ENCODE measurements at regions not wholly inside any gene's neighbourhood (a gene's known extent, or its start where the extent isn't known, plus 50 kb on each side); places are given as distances from the start of the nearest gene placed in this dataset.
"Not testable (repeated sequence)": the region's sequence is repeated elsewhere in the genome, so short reads cannot be mapped to it uniquely, and the experiment has no call there.

DNA sequence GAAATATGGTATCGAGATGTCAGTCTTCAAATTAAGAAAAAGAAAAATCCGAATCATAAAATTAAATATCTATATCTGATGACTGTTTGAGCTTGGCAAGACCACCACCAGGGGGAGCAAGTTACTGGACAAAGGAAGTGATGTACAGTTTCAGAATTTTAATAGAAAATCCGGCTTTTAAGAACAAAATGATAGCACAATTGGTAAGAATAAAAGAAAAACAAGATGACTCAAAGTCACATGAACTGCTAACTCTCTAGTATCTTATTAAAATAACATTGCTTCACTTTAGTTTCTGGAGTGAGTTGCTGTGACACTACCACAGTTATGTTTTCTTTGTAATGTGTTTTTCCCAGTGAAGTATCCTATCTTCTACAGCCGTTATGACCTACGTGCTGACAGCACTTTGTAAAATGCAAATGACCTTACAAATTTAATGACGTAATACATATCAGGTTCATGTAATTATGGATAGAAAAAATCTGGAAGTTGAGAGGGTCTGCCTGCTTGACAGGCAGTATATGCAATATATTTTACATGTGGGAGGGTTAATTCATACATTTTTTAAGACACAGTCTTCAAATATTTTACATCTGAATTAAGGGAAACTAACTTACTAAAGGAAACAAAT is 405.3 kb upstream of the HS3ST5 start:
- DNase-seq: peak; percentile 71

- no peak for DNase-seq
These were observed 397.7 kb upstream of the HS3ST5 start for GRCh38 chr6:114740547-114740946.

GRCh38 chr6:114739656-114740055 is 396.8 kb upstream of the HS3ST5 start:
- DNase-seq: no peak

DNA sequence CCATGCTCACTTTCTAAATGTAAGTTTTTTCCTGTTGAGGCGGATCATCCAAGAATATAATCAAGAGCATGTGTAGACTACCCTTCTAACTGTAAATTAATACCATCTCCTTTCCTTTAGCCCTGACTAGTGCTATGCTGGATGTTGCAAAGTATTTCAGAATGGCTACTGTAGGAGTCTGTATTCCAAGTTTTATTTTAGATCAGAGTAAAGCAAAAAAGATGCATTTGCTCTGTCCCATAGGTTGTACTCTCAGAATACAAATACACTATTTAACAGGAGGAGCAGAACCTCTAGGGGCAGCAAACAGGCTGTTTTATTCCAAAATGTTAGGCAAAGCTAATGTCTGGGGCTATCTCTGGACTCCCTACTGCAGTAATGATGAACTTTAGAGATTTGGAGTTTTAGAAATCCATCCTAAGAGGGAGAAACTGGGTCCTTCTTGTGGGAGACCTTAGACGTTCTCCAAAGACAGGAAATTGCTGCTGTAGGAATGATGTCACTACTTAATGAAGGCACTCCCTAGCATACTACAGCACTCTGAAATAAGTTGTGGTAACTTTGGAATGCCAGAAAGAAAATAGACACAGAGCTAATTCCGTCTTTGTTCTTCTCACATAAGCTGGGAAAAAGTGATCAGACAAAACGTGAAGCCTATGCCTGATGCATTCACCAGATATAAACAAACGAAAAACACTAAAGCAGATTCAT is 392.4 kb upstream of the HS3ST5 start:
- no peak for DNase-seq

DNA sequence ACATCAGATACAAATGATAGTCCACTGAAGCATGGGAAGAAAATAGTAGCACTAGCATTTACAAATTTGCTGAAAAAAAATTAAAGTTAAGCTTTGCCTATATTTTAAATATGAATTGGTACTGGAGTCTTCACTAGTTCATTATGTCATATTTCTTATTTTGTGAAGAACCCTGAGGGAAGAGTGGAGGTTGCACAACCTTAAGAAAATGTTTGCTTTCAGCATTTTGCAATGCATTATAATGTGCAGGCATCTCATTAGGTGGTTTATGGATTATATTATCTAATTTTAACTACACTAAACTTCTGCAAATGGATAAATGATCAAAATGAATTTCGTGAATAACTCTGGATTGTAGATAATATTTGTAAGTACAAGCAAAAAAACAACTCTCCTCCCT is 390.8 kb upstream of the HS3ST5 start:
- no peak for DNase-seq

GRCh38 chr6:114718716-114719270 is 376.0 kb upstream of the HS3ST5 start:
- peak; percentile 95 for DNase-seq

DNA sequence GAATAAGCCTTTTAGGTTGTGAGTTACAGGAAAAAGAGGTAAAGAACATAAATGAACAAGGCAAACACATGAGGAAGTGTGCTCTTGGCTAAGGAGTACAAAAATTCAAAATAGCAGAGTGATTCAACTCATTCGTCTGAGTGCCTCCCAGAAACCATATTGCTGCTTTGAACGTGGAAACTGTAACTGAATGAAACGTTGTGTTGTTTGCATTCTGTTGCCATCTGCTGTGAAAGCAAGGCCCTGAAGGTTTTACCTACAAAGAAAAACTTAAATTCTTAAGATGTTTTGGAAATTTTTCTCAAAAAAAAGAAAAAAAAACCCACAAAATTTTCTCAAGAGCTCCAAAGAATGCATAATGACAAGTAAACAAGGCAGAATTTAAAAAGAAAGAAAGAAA is 375.4 kb upstream of the HS3ST5 start:
- DNase-seq: peak; percentile 21

DNA sequence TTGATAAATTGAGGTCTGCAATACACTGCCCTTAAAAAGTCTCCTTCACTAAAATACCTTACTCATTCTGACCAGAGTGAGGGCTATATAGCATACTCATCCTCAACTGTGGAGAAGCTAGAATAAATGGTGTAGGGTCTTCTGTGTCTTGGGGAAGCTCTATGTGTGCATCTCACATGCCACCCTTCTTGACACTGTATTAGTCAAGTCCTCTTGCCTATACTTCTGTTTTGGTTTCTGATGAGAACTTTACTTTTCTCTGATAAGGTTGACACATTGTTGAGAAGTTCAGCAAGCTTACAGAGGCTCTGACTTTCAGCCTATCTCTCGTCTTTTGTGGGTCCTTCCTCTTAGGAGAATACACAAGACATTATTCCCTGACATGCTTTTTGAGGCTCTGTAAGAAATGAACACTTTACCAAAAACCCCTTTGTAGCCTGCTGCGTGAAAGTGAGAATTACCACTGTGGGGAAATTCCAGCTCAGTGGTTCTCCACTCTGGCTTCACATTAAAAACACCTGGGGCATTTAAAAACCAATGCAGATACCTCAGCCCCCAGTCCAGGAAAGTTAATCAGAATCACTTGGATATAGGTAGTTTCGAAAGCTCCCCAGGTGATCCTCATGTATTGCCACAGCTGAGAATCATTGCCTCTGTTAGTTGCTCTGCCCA is 372.1 kb upstream of the HS3ST5 start:
- DNase-seq: no peak

DNA sequence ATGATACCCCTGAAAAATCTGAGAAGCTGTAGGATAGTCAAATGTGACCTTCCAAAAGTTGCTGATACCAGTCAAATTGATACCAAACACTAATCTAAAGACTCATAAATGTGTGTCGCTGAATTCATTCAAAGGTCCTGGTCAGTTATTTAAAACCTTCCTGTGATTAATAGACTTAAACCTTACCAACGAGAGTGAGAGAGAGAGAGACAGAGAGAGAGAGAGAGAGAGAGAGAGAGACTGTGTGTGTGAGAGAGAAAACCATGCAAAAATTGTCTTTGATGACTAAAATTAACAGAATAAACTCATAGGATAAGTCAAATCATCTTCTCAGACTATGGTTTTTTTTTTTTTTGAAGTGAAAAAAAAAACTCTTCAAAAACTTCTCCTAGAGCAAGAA is 370.9 kb upstream of the HS3ST5 start:
- no peak for DNase-seq

GRCh38 chr6:114712129-114712662 is 369.4 kb upstream of the HS3ST5 start:
- DNase-seq: no peak

GRCh38 chr6:114707081-114707620 is 364.3 kb upstream of the HS3ST5 start:
- no peak for DNase-seq

GRCh38 chr6:114690625-114691024 is 347.8 kb upstream of the HS3ST5 start:
- DNase-seq: peak; percentile 17

DNA sequence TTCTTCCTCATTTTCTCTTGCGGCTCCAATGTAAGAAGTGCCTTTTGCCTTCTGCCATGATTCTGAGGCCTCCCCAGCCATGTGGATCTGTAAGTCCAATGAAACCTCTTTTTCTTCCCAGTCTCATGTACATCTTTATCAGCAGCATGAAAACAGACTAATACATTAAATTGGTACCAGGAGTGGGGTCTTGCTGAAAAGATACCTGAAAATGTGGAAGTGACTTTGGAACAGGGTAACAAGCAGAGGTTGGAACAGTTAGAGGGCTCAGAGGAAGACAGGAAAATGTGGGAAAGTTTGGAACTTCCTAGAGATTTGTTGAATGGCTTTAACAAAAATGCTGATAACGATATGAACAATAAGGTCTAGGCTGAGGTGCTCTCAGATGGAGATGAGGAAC is 316.7 kb upstream of the HS3ST5 start:
- DNase-seq: no peak

GRCh38 chr6:114651611-114652010 is 308.8 kb upstream of the HS3ST5 start:
- no peak for DNase-seq

GRCh38 chr6:114650891-114651290 is 308.1 kb upstream of the HS3ST5 start:
- no peak for DNase-seq

DNA sequence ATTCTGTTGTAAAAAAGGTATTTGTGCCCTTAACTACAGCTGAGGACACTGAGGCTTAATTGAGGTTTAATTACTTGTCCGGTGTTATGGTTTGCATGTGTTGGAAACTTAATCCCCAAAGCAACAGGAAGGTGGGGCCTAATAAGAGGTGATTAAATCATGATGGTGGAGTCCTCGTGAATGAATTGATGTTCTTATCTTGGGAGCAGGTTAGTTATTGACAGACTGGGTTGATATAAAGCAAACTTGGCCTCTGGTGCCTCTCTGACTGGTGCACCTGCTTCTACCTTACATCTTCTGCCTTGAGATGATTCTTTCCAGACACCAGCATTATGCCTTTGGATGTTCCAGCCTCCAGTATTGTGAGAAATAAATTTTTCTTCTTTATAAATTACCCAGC is 306.5 kb upstream of the HS3ST5 start:
- peak; percentile 43 for DNase-seq

DNA sequence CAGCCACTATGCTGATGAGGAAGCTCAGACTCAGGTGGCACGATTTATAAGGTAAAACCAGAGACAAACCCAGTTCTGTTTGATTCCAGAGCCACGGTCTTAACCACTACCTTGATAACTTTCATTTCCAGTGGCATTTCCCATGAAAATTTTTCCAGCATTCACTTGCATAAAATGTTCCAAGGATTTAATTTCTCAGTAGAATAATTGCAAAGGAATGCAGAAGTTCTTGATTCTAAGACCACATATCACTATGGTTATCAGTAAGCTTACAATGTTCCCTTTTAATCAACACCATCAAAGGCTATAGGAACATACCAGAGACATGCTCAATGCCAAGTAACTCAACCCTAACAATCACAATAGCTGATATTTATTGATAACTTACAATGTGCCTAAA is 306.0 kb upstream of the HS3ST5 start:
- DNase-seq: no peak

GRCh38 chr6:114638341-114638740 is 295.5 kb upstream of the HS3ST5 start:
- DNase-seq: no peak

DNA sequence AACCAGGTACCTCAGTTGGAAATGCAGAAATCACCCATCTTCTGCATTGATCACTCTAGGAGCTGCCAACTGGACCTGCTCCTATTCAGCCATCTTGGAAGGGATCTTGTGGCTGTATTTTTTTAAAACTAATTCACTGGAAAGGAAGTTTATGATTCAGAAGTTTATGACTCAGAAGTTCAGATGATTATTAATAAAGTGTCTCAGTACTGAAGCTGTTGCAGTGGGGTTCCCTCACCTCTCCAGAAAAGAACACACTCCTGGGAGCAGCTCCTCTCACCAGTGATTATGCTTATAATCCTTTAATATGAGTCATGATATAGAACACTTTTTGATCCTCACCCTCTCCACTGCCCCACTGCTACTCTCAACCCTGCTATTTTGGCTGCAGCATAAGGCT is 291.2 kb upstream of the HS3ST5 start:
- DNase-seq: no peak

GRCh38 chr6:114626226-114626625 is 283.4 kb upstream of the HS3ST5 start:
- not testable (repeated sequence) for DNase-seq

GRCh38 chr6:114619621-114620200 is 276.9 kb upstream of the HS3ST5 start:
- DNase-seq: no peak

GRCh38 chr6:114611696-114612095 is 268.9 kb upstream of the HS3ST5 start:
- no peak for DNase-seq

- DNase-seq: no peak
These were observed 265.3 kb upstream of the HS3ST5 start for GRCh38 chr6:114608091-114608490.
